ENCODE measurements at regions not wholly inside any gene's neighbourhood (a gene's known extent, or its start where the extent isn't known, plus 50 kb on each side); places are given as distances from the start of the nearest gene placed in this dataset.
A peak's percentile ranks its signal among the peaks of the same experiment; 100 is the strongest.
"Not testable (repeated sequence)": the region's sequence is repeated elsewhere in the genome, so short reads cannot be mapped to it uniquely, and the experiment has no call there.

GRCh38 chr10:31687663-31688482 lies 240.8 kb downstream of the ARHGAP12 start:
- no peak for DNase-seq
- intact Hi-C loops (cut with DNase I): no loop called here

GRCh38 chr10:31686599-31686998 lies 242.0 kb downstream of the ARHGAP12 start:
- DNase-seq: no peak
- intact Hi-C loops (cut with DNase I): no loop called here

- intact Hi-C loops (cut with DNase I): no loop called here
- DNase-seq: no peak
Measured at GRCh38 chr10:31683682-31684081, 244.9 kb downstream of the ARHGAP12 start.

GRCh38 chr10:31679936-31680335 lies 248.7 kb downstream of the ARHGAP12 start:
- no peak for DNase-seq
- intact Hi-C loops (cut with DNase I): no loop called here

GRCh38 chr10:31678575-31679516 lies 249.8 kb downstream of the ARHGAP12 start:
- intact Hi-C loops (cut with DNase I): no loop called here

GRCh38 chr10:31678139-31678536 lies 250.5 kb downstream of the ARHGAP12 start:
- DNase-seq: peak in 2 of 10 donors; percentile 51 to 59
- intact Hi-C loops (cut with DNase I): no loop called here

More at GRCh38 chr10:31678575-31679516, 249.8 kb downstream of the ARHGAP12 start:
- peak in 1 of 10 donors; percentile 50 for DNase-seq

GRCh38 chr10:31677195-31678138 lies 251.2 kb downstream of the ARHGAP12 start:
- peak in 1 of 10 donors; percentile 47 for DNase-seq
- intact Hi-C loops (cut with DNase I): no loop called here

- intact Hi-C loops (cut with DNase I): no loop called here
- DNase-seq: no peak
Measured at GRCh38 chr10:31675726-31676125, 252.9 kb downstream of the ARHGAP12 start.

- peak in 2 of 10 donors; percentile 27 to 73 for DNase-seq
- intact Hi-C loops (cut with DNase I): no loop called here
Measured at GRCh38 chr10:31669357-31669756, 259.3 kb downstream of the ARHGAP12 start.

- intact Hi-C loops (cut with DNase I): no loop called here
- peak in 1 of 10 donors; percentile 5 for DNase-seq
Measured at GRCh38 chr10:31668326-31668725, 260.3 kb downstream of the ARHGAP12 start.

- intact Hi-C loops (cut with DNase I): not testable (repeated sequence)
Measured at GRCh38 chr10:31665764-31666279, 262.8 kb downstream of the ARHGAP12 start.

GRCh38 chr10:31664803-31665202 lies 263.8 kb downstream of the ARHGAP12 start:
- intact Hi-C loops (cut with DNase I): no loop called here
- DNase-seq: no peak

More at GRCh38 chr10:31665764-31666279, 262.8 kb downstream of the ARHGAP12 start:
- not testable (repeated sequence) for DNase-seq

GRCh38 chr10:31664071-31664470 lies 264.6 kb downstream of the ARHGAP12 start:
- intact Hi-C loops (cut with DNase I); DNase-seq: not testable (repeated sequence)

- DNase-seq: no peak
- intact Hi-C loops (cut with DNase I): no loop called here
Measured at GRCh38 chr10:31660300-31660699, 268.3 kb downstream of the ARHGAP12 start.

- intact Hi-C loops (cut with DNase I): no loop called here
- DNase-seq: no peak
Measured at GRCh38 chr10:31659665-31660064, 269.0 kb downstream of the ARHGAP12 start.

- DNase-seq: no peak
- intact Hi-C loops (cut with DNase I): no loop called here
Measured at GRCh38 chr10:31657434-31657872, 271.2 kb downstream of the ARHGAP12 start.

GRCh38 chr10:31656851-31657433 lies 271.7 kb downstream of the ARHGAP12 start:
- DNase-seq: no peak
- intact Hi-C loops (cut with DNase I): no loop called here

GRCh38 chr10:31652038-31652437 lies 276.6 kb downstream of the ARHGAP12 start:
- intact Hi-C loops (cut with DNase I): no loop called here
- DNase-seq: no peak

- peak; percentile 21 to 92 (median 56) for DNase-seq
- intact Hi-C loops (cut with DNase I): no loop called here
Measured at GRCh38 chr10:31650010-31650409, 278.6 kb downstream of the ARHGAP12 start.
